NK-92 treated with Interleukin-12 subunit alpha and Interleukin-12 subunit beta, amount 100 ng/mL, for 24 hours (cell line): ENCODE measurements at regions not wholly inside any gene's neighbourhood (a gene's known extent, or its start where the extent isn't known, plus 50 kb on each side); places are given as distances from the start of the nearest gene placed in this dataset.

Source experiments
- DNase-seq: peaks from one replicate; lab custom pipeline; 2025; lab: John Stamatoyannopoulos, UW

GRCh38 chr1:4016351-4017130, 116.5 kb upstream of the C1orf174 start:
- DNase-seq: no peak

GRCh38 chr1:4017636-4018365, 117.7 kb upstream of the C1orf174 start:
- DNase-seq: no peak

GRCh38 chr1:4018466-4019146, 118.5 kb upstream of the C1orf174 start:
- no peak for DNase-seq

GRCh38 chr1:4019147-4019521, 119.1 kb upstream of the C1orf174 start:
- DNase-seq: no peak

- DNase-seq: no peak
Observed at GRCh38 chr1:4019606-4020331, 119.7 kb upstream of the C1orf174 start.

- DNase-seq: no peak
Observed at GRCh38 chr1:4020449-4020848, 120.4 kb upstream of the C1orf174 start.

GRCh38 chr1:4021136-4021973, 121.3 kb upstream of the C1orf174 start:
- DNase-seq: no peak

GRCh38 chr1:4021974-4022268, 121.8 kb upstream of the C1orf174 start:
- DNase-seq: no peak

GRCh38 chr1:4022715-4023114, 122.6 kb upstream of the C1orf174 start:
- no peak for DNase-seq

GRCh38 chr1:4023678-4024077, 123.6 kb upstream of the C1orf174 start:
- no peak for DNase-seq

GRCh38 chr1:4024811-4025210, 124.7 kb upstream of the C1orf174 start:
- no peak for DNase-seq

GRCh38 chr1:4025752-4026151, 125.7 kb upstream of the C1orf174 start:
- no peak for DNase-seq

- DNase-seq: no peak
Observed at GRCh38 chr1:4027008-4027407, 126.9 kb upstream of the C1orf174 start.

GRCh38 chr1:4027492-4028138, 127.5 kb upstream of the C1orf174 start:
- DNase-seq: no peak

GRCh38 chr1:4028139-4028501, 128.0 kb upstream of the C1orf174 start:
- no peak for DNase-seq

- DNase-seq: no peak
Observed at GRCh38 chr1:4029376-4029775, 129.3 kb upstream of the C1orf174 start.

GRCh38 chr1:4032571-4032970, 132.5 kb upstream of the C1orf174 start:
- no peak for DNase-seq

GRCh38 chr1:4033129-4033676, 133.1 kb upstream of the C1orf174 start:
- no peak for DNase-seq

- DNase-seq: no peak
Observed at GRCh38 chr1:4033713-4034112, 133.6 kb upstream of the C1orf174 start.

- no peak for DNase-seq
Observed at GRCh38 chr1:4034318-4034887, 134.3 kb upstream of the C1orf174 start.

- no peak for DNase-seq
Observed at GRCh38 chr1:4044967-4045366, 144.9 kb upstream of the C1orf174 start.
